HL-60 (cell line): ENCODE measurements at regions not wholly inside any gene's neighbourhood (a gene's known extent, or its start where the extent isn't known, plus 50 kb on each side); places are given as distances from the start of the nearest gene placed in this dataset.

Source experiments
- GABPA ChIP-seq: IDR thresholded peaks from 2 replicates; pipeline ENCODE4 v1.6.1; 2012; ENCODE audit warnings: low read depth
- TF ChIP-seq, protein P1 (sequence below): IDR thresholded peaks from one replicate; pipeline ENCODE4 v1.5.1; 2011; ENCODE audit warnings: low read length, control low read depth, inconsistent platforms; ENCODE audit not compliant: insufficient read depth
- TF ChIP-seq, protein P2 (sequence below): IDR thresholded peaks from 2 replicates; pipeline ENCODE4 v1.6.1; 2012; ENCODE audit warnings: low read depth; ENCODE audit not compliant: insufficient replicate concordance

DNA sequence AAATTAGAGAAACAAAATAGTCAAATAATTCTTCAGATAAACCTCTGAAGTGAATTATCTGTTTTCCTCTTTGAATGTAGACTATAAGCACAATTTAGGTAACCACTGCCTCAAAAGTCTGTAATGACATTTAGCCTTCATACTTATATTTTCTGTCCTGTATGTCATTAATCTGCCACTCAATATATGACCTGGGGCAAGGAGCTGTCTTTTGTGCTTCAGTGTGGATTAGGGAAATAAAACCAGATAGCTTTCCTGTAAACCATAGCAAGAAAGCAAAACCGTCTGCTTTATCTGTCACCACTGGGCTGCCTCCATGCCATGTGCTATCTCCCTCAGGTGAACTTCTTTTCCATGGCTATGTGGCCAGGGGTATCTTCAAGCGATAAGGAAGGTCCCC is 606.6 kb upstream of the C9orf72 start:
- TF ChIP-seq, protein P1, sequence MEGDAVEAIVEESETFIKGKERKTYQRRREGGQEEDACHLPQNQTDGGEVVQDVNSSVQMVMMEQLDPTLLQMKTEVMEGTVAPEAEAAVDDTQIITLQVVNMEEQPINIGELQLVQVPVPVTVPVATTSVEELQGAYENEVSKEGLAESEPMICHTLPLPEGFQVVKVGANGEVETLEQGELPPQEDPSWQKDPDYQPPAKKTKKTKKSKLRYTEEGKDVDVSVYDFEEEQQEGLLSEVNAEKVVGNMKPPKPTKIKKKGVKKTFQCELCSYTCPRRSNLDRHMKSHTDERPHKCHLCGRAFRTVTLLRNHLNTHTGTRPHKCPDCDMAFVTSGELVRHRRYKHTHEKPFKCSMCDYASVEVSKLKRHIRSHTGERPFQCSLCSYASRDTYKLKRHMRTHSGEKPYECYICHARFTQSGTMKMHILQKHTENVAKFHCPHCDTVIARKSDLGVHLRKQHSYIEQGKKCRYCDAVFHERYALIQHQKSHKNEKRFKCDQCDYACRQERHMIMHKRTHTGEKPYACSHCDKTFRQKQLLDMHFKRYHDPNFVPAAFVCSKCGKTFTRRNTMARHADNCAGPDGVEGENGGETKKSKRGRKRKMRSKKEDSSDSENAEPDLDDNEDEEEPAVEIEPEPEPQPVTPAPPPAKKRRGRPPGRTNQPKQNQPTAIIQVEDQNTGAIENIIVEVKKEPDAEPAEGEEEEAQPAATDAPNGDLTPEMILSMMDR: no peak
- TF ChIP-seq GABPA: no peak
- TF ChIP-seq, protein P2, sequence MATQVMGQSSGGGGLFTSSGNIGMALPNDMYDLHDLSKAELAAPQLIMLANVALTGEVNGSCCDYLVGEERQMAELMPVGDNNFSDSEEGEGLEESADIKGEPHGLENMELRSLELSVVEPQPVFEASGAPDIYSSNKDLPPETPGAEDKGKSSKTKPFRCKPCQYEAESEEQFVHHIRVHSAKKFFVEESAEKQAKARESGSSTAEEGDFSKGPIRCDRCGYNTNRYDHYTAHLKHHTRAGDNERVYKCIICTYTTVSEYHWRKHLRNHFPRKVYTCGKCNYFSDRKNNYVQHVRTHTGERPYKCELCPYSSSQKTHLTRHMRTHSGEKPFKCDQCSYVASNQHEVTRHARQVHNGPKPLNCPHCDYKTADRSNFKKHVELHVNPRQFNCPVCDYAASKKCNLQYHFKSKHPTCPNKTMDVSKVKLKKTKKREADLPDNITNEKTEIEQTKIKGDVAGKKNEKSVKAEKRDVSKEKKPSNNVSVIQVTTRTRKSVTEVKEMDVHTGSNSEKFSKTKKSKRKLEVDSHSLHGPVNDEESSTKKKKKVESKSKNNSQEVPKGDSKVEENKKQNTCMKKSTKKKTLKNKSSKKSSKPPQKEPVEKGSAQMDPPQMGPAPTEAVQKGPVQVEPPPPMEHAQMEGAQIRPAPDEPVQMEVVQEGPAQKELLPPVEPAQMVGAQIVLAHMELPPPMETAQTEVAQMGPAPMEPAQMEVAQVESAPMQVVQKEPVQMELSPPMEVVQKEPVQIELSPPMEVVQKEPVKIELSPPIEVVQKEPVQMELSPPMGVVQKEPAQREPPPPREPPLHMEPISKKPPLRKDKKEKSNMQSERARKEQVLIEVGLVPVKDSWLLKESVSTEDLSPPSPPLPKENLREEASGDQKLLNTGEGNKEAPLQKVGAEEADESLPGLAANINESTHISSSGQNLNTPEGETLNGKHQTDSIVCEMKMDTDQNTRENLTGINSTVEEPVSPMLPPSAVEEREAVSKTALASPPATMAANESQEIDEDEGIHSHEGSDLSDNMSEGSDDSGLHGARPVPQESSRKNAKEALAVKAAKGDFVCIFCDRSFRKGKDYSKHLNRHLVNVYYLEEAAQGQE: no peak
